ENCODE measurements at regions not wholly inside any gene's neighbourhood (a gene's known extent, or its start where the extent isn't known, plus 50 kb on each side); places are given as distances from the start of the nearest gene placed in this dataset. TPM values are rescaled to one million over a fixed set of nuclear protein-coding genes. Genes with fewer than 3 reads are reported as not detected.
"Not testable (repeated sequence)": the region's sequence is repeated elsewhere in the genome, so short reads cannot be mapped to it uniquely, and the experiment has no call there.

DNA sequence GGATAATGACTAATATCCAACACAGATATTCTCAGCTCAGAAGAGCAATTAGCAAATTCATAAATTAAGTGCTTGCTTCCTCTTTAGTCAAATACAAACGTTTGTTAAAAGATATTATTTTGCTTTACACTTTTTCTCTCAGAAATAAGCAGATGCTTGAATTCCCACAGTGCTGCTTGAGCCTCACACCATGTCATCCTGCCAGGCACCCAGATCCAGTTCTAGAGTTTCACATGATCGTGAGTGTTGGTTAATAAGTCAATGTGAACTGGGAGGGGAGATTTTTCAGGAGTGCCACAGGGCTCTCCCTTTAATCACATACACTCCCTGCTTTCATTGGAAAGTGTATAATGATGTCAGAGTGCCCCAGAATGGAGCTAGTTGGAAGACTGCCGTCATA lies 352.0 kb downstream of the OR4F29 start:
- DNase-seq, result not testable (repeated sequence)

DNA sequence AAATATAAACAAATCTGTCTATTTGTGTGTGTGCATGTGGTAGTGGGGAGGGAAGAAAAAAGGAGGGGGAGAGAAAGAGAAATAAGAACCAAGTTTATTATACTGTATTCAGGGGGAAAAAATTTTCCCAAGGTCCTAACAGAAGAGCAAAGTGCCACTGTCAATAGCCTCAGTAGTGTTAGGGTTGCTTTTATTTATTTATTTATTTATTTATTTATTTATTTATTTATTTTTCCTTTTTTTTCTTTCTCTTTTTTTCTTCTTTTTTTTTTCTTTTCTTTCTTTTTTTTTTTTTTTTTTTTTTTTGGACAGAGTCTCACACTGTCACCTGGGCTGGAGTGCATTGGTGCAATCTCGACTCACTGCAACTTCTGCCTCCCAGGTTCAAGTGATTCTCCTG lies 352.7 kb downstream of the OR4F29 start:
- DNase-seq, result not testable (repeated sequence)

DNA sequence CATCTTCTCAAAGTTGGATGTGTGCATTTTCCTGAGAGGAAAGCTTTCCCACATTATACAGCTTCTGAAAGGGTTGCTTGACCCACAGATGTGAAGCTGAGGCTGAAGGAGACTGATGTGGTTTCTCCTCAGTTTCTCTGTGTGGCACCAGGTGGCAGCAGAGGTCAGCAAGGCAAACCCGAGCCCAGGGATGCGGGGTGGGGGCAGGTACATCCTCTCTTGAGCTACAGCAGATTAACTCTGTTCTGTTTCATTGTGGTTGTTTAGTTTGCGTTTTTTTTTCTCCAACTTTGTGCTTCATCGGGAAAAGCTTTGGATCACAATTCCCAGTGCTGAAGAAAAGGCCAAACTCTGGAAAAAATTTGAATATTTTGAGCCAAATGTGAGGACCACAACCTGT lies 360.2 kb downstream of the OR4F29 start:
- not testable (repeated sequence) for DNase-seq

DNA sequence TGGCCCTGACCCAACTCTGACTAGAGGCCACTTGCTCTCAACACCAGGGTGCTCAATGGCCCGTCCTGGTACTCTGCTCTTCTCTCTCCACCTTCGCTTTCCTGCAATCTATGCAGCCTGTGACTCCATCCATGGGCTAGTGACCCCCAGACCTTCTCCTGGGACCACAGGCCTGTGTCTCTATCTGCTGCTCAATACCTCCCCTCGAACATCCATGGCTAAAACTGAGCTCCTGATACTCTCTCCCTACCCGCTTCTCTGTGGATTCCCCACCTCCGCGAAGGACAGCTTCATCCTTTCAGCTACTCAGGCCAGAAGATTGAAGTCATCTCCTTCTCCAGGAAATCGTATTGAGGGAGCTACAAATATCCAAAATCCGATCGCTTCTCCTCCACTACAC lies 363.4 kb downstream of the OR4F29 start:
- DNase-seq, result not testable (repeated sequence)

DNA sequence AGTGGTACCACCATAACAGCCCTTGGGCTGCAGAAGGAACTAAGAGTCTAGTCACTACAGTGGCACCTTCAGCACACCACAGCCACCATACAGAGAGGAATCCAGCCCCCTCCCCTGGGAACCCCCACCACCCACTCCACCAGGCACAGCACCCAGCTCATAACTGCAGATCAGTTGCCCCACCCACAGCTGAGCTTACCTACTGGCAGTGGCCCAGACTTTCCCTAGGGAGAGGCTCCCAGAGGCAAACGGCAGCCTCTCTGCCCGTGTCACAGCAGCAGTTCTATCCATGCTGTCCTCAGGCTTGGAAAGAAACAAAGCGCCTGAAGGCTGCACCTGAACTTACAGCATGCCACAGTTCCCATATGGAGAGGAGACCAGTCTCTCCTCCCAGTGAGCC lies 372.3 kb downstream of the OR4F29 start:
- not testable (repeated sequence) for DNase-seq

DNA sequence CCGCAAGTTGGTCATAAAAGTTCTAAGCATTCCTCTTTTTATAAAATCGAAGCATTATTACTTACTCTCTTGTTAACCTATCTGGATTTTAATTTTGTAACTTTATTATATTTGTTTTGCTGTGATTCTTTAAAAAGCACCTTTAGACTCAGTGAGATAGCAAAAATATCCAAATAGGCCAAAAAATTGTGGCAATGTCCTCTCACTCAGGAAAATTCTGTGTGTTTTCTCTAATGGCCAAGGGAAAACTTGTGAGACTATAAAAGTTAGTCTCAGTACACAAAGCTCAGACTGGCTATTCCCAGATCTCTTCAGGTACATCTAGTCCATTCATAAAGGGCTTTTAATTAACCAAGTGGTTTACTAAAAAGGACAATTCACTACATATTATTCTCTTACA lies 386.4 kb downstream of the OR4F29 start, which contains the start of gene OR4F5:
TSS of gene OR4F5 (plus strand) at position 301 of the 400 bp plus-strand sequence.
- not testable (repeated sequence) for DNase-seq

DNA sequence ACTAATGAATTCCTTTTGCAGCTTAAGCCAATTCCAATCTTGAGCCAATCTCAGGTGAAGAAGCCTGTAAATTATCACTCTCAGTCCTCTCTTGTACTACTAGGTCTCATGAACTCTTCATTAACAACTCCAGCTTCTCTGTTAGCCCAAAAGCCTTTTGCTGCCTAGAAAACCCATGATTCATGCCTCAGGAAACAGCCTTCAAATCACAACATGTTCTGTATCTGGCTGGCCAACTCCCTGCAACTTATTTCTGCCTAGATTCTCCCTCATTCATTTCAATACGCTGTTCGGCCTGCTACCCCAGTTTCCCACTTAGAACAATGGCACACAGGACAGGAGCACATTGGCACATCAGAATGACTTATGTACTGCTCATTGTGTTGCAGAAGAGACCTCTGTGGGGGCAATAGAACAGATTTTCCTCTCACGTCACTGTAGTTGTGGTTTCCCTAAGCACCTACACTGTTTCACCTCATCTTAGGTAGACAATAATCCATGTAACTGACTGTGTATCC lies 395.4 kb downstream of the OR4F29 start:
- not testable (repeated sequence) for DNase-seq

DNA sequence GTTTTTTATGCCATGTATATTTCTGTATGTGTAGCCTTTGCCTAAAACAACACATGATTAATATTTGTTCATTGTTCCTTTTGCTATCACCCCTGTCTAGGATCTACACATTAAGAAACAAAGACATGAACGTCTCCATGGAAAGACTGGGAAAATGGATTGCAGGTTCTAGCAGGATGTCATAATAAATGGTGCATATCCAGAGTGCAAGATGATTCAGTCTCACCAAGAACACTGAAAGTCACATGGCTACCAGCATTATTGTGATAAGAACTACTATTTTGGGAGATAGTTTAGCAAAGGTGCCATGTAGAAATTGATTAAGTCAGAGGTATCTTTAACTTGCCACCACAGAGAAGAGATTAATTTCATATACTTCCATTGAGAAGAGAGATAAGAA lies 398.3 kb downstream of the OR4F29 start:
- DNase-seq, result not testable (repeated sequence)

DNA sequence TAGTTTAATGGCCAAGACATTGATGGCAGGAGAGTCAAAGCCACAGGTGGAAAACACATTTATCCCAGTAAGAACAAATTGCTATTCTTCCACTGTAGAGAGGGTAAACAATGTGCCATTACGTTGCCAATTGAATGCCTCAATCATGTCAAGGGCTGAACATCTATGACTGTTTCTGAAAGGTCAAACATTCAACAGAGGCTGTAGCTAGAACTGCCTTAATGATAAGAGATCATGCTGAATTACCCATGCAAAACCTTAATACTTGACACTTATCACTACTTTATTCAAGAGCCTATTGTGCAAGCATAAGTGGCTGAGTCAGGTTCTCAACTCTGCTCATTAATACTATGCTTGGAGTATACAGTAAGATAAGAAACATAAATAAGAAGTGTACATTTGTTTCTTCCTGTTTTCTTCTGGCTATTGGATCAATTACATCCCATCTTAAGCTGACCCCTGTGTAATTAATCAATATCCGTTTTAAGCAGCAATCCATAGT lies 409.5 kb downstream of the OR4F29 start:
- not testable (repeated sequence) for DNase-seq

DNA sequence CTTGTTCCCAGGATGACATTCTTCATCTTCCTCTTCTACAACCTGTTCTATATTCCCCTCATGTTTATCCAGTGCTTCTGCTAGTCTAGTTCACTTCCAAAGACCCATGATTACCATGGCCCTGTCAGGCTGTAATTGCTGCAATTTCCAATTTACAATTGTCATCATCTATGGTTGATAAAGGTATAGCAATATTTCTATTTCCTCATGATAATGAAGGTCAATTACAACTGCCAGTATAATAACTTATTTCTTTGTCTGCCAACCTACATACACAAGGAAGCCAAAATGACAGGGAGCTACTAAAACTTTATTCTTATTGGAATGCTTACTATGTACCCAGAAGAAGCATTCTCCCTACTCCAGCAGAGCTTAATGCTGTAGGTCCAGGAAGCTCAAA lies 410.3 kb downstream of the OR4F29 start:
- DNase-seq, result not testable (repeated sequence)

DNA sequence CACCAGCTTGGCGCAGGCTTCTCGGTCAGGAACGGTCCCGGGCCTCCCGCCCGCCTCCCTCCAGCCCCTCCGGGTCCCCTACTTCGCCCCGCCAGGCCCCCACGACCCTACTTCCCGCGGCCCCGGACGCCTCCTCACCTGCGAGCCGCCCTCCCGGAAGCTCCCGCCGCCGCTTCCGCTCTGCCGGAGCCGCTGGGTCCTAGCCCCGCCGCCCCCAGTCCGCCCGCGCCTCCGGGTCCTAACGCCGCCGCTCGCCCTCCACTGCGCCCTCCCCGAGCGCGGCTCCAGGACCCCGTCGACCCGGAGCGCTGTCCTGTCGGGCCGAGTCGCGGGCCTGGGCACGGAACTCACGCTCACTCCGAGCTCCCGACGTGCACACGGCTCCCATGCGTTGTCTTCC lies 422.3 kb downstream of the OR4F29 start:
- DNase-seq, result not testable (repeated sequence)

DNA sequence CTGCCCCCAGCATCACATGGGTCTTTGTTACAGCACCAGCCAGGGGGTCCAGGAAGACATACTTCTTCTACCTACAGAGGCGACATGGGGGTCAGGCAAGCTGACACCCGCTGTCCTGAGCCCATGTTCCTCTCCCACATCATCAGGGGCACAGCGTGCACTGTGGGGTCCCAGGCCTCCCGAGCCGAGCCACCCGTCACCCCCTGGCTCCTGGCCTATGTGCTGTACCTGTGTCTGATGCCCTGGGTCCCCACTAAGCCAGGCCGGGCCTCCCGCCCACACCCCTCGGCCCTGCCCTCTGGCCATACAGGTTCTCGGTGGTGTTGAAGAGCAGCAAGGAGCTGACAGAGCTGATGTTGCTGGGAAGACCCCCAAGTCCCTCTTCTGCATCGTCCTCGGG lies 434.2 kb downstream of the OR4F29 start:
- DNase-seq, result not testable (repeated sequence)

DNA sequence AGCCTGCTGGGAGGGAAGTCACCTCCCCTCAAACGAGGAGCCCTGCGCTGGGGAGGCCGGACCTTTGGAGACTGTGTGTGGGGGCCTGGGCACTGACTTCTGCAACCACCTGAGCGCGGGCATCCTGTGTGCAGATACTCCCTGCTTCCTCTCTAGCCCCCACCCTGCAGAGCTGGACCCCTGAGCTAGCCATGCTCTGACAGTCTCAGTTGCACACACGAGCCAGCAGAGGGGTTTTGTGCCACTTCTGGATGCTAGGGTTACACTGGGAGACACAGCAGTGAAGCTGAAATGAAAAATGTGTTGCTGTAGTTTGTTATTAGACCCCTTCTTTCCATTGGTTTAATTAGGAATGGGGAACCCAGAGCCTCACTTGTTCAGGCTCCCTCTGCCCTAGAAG lies 435.5 kb downstream of the OR4F29 start:
- not testable (repeated sequence) for DNase-seq

DNA sequence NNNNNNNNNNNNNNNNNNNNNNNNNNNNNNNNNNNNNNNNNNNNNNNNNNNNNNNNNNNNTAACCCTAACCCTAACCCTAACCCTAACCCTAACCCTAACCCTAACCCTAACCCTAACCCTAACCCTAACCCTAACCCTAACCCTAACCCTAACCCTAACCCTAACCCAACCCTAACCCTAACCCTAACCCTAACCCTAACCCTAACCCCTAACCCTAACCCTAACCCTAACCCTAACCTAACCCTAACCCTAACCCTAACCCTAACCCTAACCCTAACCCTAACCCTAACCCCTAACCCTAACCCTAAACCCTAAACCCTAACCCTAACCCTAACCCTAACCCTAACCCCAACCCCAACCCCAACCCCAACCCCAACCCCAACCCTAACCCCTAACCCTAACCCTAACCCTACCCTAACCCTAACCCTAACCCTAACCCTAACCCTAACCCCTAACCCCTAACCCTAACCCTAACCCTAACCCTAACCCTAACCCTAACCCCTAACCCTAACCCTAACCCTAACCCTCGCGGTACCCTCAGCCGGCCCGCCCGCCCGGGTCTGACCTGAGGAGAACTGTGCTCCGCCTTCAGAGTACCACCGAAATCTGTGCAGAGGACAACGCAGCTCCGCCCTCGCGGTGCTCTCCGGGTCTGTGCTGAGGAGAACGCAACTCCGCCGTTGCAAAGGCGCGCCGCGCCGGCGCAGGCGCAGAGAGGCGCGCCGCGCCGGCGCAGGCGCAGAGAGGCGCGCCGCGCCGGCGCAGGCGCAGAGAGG lies 441.3 kb downstream of the OR4F29 start:
- not testable (repeated sequence) for DNase-seq

Small RNA genes lying in the stretch of these regions (small RNA-seq; reads per million reads assigned to genes)
- gene AL627309.7 (ENCODE audit: low replicate concordance), result not detected
- gene MIR6859-1 (ENCODE audit: low replicate concordance), result not detected
- not detected for gene MIR6859-2 (ENCODE audit: low replicate concordance)
- gene RNU6-1100P (ENCODE audit: low replicate concordance), result not detected
